ENCODE measurements at regions not wholly inside any gene's neighbourhood (a gene's known extent, or its start where the extent isn't known, plus 50 kb on each side); places are given as distances from the start of the nearest gene placed in this dataset.

- no peak for DNase-seq
Observed at GRCh38 chr21:35414507-35415139, 365.5 kb upstream of the RUNX1 start.

GRCh38 chr21:35414056-35414455 lies 365.0 kb upstream of the RUNX1 start:
- no peak for DNase-seq

GRCh38 chr21:35412231-35412630 lies 363.1 kb upstream of the RUNX1 start:
- no peak for DNase-seq

GRCh38 chr21:35411434-35411833 lies 362.3 kb upstream of the RUNX1 start:
- DNase-seq = no peak

GRCh38 chr21:35410656-35411055 lies 361.6 kb upstream of the RUNX1 start:
- no peak for DNase-seq

- no peak for DNase-seq
Observed at GRCh38 chr21:35410123-35410522, 361.0 kb upstream of the RUNX1 start.

GRCh38 chr21:35408401-35408800 lies 359.3 kb upstream of the RUNX1 start:
- DNase-seq = no peak

GRCh38 chr21:35406635-35407034 lies 357.5 kb upstream of the RUNX1 start:
- no peak for DNase-seq

- no peak for DNase-seq
Observed at GRCh38 chr21:35405981-35406380, 356.9 kb upstream of the RUNX1 start.

GRCh38 chr21:35404247-35404646 lies 355.1 kb upstream of the RUNX1 start:
- no peak for DNase-seq

- no peak for DNase-seq
Observed at GRCh38 chr21:35402061-35402460, 353.0 kb upstream of the RUNX1 start.

- no peak for DNase-seq
Observed at GRCh38 chr21:35401476-35401875, 352.4 kb upstream of the RUNX1 start.

- DNase-seq = no peak
Observed at GRCh38 chr21:35400233-35400939, 351.3 kb upstream of the RUNX1 start.

- DNase-seq = no peak
Observed at GRCh38 chr21:35399706-35400105, 350.6 kb upstream of the RUNX1 start.

- no peak for DNase-seq
Observed at GRCh38 chr21:35399002-35399530, 350.0 kb upstream of the RUNX1 start.

GRCh38 chr21:35398346-35398982 lies 349.4 kb upstream of the RUNX1 start:
- DNase-seq = no peak

- no peak for DNase-seq
Observed at GRCh38 chr21:35397781-35398180, 348.7 kb upstream of the RUNX1 start.

GRCh38 chr21:35396655-35397054 lies 347.6 kb upstream of the RUNX1 start:
- no peak for DNase-seq

GRCh38 chr21:35395728-35396127 lies 346.6 kb upstream of the RUNX1 start:
- no peak for DNase-seq

GRCh38 chr21:35394634-35395369 lies 345.7 kb upstream of the RUNX1 start:
- no peak for DNase-seq

GRCh38 chr21:35394049-35394448 lies 344.9 kb upstream of the RUNX1 start:
- DNase-seq = no peak

GRCh38 chr21:35390013-35390776 lies 341.1 kb upstream of the RUNX1 start:
- no peak for DNase-seq
